Naive thymus-derived CD8-positive, alpha-beta T cell (primary cell): ENCODE measurements at regions not wholly inside any gene's neighbourhood (a gene's known extent, or its start where the extent isn't known, plus 50 kb on each side); places are given as distances from the start of the nearest gene placed in this dataset.

Source experiments
- ATAC-seq, 2 donors: fragments of 150-1000 bp; cut with Tn5 transposase in 1 of 2; sonication (Bioruptor Pico), chemical (Tn5 transposase) in 1 of 2; 1 replicate in 1 of 2; 2 replicates in 1 of 2; pipeline ENCODE4 v1.10.0; 2021; ENCODE audit warnings: mild to moderate bottlenecking in 2 of 2, moderate library complexity in 2 of 2
- POLR2A ChIA-PET: fragments of 350-600 bp; sonication (Branson Sonifier 250); formaldehyde crosslinking; loops from one replicate; lab custom pipeline; 2021; ENCODE audit warnings: antibody characterized with exemption; lab: Charles Lee
- DNase-seq, 10 donors: peaks; one replicate each; pipeline versions ENCODE4 v3.0.0 to v3.0.0-alpha.2; 2020 to 2022
- H3K27ac Mint-ChIP-seq, 10 donors: one replicate each; pipeline ENCODE4 v1.8.0; 2020 to 2022; ENCODE audit warnings: mild to moderate bottlenecking in 10 of 10, mixed read lengths in 10 of 10, moderate library complexity in 4 of 10, inconsistent platforms in 1 of 10
- H3K27me3 Mint-ChIP-seq, 5 donors: one replicate each; pipeline ENCODE4 v1.8.0; 2021 to 2022; ENCODE audit warnings: mixed read lengths in 5 of 5
- H3K36me3 Mint-ChIP-seq, 3 donors: one replicate each; pipeline ENCODE4 v1.8.0; 2020 to 2022; ENCODE audit warnings: mixed read lengths in 3 of 3, mild to moderate bottlenecking in 2 of 3, inconsistent platforms in 1 of 3
- H3K4me1 Mint-ChIP-seq, 4 donors: one replicate each; pipeline ENCODE4 v1.8.0; 2021 to 2022; ENCODE audit warnings: mixed read lengths in 4 of 4
- H3K4me3 Mint-ChIP-seq, 10 donors: one replicate each; pipeline ENCODE4 v1.8.0; 2020 to 2022; ENCODE audit warnings: mild to moderate bottlenecking in 10 of 10, mixed read lengths in 10 of 10, moderate library complexity in 6 of 10, inconsistent platforms in 1 of 10
- H3K9me3 Mint-ChIP-seq, 9 donors: one replicate each; pipeline ENCODE4 v1.8.0; 2020 to 2022; ENCODE audit warnings: mixed read lengths in 9 of 9, mild to moderate bottlenecking in 3 of 9, inconsistent platforms in 1 of 9, moderate library complexity in 1 of 9

DNA sequence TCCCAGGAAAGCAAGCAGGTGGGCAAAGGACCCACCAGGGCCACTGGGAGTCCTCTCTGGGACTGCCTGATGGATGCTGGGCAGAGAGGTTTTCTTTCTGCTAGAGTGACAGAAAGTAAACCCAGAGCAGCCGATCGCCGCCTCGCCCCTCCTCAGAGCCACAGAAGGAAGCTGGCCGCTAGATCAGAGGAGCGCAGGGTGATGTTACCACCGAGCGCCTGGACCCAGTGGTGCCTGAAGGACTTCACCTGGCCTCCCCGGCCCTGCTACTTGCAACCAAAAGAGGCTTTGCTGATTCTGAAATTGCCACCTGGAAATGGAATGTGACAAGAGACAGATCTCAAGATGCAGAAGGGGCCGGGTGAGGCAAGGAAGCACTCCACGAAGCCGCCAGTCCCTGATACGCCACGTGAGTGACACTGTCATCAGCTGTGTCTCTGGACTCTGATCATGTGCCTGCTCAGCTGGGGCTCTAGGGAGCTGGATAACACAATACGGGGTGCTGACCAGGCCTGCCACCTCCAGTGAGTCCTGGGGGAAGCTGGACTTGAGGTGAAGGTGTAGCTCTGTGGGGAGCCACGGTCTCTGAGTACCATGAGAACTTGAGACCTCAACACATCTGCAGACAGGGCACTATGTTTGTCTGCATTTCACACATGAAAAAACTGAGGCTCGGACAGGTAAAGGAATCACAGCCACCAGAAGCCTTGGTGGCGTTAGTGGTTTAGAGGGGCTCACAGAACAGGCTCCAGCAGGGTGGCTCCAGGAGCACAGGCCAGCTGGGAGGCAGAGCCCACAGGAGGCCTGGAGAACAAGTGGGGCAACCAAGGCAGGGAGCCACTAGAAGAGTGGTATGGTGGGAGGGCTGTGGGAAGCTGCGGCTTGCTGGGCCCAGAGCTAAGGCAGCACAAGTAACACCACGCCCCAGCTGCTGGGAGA is 137.9 kb upstream of the PRR20G start:
- Mint-ChIP-seq H3K4me1 (peaks cover 0 to 2% (median 0%) of the 10 kb centered on the region in 4 donors), H3K9me3 (no peaks in the 10 kb centered on the region), H3K27me3 (peaks cover 25 to 83% (median 52%) of the 10 kb centered on the region in 5 donors), H3K4me3 (no peak overlapping the region), H3K27ac (no peak overlapping the region), H3K36me3 (no peaks in the 10 kb centered on the region)
- ATAC-seq (no peak), DNase-seq (peak in 1 of 10 donors; percentile 4)
- POLR2A ChIA-PET = no interaction called here

DNA sequence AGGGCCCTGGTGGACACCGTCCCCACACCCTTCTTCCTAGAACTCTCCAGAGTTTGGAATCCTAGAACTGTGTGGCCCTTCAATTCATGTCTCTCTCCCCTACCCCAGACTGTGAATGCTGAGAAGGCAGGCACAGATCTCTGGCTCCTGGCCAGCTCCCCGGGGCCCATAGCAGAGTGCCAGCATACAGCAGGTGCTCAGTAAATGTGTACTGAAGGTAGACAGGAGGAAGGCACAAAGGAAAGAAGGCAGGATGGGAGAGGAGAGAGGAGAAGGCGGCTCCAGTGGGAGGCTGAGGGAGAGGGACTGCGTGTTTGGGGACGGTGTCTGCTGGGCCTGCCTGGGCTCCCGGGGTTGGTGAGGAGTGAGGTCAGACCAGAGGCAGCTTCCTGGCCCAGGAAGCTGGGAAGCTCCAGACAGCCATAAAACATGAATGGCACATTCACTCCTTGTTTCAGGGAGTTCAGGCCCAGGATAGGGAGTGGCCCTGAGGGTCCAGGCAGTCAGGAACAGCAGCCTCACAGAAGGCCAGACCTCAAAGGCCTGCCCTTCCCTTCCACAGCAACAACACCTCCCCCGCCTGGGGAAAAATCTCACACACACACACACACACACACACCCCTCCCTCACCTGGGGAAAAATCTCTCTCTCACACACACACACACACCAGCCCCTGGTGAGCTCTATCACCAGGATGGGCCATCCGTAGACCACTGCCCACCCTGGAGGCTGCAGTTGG is 137.1 kb upstream of the PRR20G start:
- H3K27ac Mint-ChIP-seq = no peak overlapping the region
- H3K4me3 Mint-ChIP-seq = no peak overlapping the region
- H3K27me3 Mint-ChIP-seq = peaks cover 25 to 81% (median 52%) of the 10 kb centered on the region in 5 donors
- ATAC-seq (no peak), DNase-seq (peak in 1 of 10 donors; percentile 7)
- POLR2A ChIA-PET = no interaction called here
- peaks cover 0 to 2% (median 0%) of the 10 kb centered on the region in 4 donors for H3K4me1 Mint-ChIP-seq
- H3K9me3 Mint-ChIP-seq = no peaks in the 10 kb centered on the region
- no peaks in the 10 kb centered on the region for H3K36me3 Mint-ChIP-seq

DNA sequence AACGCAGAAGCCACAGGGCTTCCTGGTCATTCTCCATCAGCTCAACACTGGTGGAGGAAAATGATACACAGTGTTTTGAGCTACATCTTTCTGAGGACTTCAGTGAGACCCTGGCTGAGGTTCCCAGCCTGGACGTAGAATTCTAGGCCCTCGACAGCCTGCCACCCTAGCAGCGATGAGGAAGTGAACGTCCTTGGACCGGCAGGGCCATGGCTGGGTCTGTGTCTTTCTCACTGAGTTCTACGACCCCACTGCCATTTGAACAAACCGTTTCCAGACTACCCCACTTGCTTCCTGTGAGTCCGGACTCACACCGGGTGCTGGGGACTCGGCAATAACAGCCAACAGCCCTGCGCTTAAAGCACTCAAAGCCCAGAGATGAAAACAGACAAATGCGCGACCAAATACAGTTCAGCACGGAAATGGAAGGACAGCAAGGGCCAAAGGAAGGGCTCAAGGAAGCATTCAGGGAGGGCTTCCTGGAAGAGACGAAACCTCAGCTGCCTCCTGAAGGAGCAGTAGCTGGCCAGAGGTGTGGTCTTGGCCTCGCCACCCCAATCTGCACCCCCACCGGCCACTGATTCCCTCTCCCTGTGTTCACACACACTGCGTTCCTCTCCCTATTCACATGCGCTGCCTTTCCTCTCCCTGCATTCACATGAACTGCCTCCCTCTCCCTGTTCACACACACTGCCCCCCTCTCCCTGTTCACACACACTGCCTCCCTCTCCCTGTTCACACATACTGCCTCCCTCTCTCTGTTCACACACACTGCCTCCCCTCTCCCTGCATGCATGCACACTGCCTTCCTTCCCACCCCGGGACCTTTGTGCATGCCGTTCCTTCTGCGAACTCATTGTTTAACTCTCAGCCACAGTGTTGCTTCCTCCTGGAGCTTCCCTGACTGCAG is 136.3 kb upstream of the PRR20G start:
- no peaks in the 10 kb centered on the region for H3K36me3 Mint-ChIP-seq
- ATAC-seq (no peak), DNase-seq (peak in 1 of 10 donors; percentile 3)
- POLR2A ChIA-PET = no interaction called here
- no peak overlapping the region for H3K4me3 Mint-ChIP-seq
- H3K4me1 Mint-ChIP-seq = peaks cover 0 to 2% (median 0%) of the 10 kb centered on the region in 4 donors
- H3K27ac Mint-ChIP-seq = no peak overlapping the region
- H3K9me3 Mint-ChIP-seq = peaks cover 0 to 2% (median 0%) of the 10 kb centered on the region in 9 donors
- peaks cover 23 to 84% (median 54%) of the 10 kb centered on the region in 5 donors for H3K27me3 Mint-ChIP-seq

DNA sequence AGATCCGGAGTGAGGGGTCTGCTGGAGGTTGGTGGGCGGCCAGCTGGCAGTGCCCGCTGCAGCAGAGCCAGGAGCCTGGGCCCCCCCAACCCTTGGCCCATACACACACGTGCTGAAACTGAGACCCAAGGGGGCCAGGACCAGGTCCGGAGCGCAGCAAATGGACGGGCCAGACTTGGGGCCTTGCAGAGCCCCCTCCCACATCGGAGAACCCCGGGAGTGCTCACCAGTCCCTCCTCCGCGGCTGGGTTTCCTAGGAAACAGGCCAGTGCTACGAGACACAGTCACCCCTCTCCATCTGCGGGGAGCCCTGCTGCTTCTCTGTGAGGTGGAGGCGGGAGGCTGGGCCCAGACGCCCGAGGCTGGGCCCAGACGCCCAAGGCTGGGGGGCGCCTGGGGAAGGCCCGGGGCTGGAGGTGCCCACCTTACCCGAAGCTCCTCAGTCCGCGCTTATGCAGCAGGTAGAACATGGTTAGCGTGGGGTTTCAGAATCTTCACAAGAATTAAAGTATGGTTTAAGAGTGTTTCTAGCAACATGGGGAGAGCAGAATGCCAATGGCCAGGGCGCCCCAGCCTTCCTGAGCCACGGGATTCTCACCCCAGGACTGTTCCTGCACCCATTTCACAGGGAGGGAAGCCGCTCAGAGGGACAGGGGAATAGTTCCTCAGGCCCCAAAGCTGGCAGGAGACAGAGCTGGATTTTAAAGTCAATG is 135.0 kb upstream of the PRR20G start:
- no peak overlapping the region for H3K27ac Mint-ChIP-seq
- H3K36me3 Mint-ChIP-seq = no peaks in the 10 kb centered on the region
- peaks cover 0 to 2% (median 0%) of the 10 kb centered on the region in 9 donors for H3K9me3 Mint-ChIP-seq
- no peak for ATAC-seq
- H3K27me3 Mint-ChIP-seq = peaks cover 18 to 84% (median 50%) of the 10 kb centered on the region in 5 donors
- no peak for DNase-seq
- H3K4me3 Mint-ChIP-seq = no peak overlapping the region
- peaks cover 0 to 2% (median 0%) of the 10 kb centered on the region in 4 donors for H3K4me1 Mint-ChIP-seq
- POLR2A ChIA-PET = no interaction called here

DNA sequence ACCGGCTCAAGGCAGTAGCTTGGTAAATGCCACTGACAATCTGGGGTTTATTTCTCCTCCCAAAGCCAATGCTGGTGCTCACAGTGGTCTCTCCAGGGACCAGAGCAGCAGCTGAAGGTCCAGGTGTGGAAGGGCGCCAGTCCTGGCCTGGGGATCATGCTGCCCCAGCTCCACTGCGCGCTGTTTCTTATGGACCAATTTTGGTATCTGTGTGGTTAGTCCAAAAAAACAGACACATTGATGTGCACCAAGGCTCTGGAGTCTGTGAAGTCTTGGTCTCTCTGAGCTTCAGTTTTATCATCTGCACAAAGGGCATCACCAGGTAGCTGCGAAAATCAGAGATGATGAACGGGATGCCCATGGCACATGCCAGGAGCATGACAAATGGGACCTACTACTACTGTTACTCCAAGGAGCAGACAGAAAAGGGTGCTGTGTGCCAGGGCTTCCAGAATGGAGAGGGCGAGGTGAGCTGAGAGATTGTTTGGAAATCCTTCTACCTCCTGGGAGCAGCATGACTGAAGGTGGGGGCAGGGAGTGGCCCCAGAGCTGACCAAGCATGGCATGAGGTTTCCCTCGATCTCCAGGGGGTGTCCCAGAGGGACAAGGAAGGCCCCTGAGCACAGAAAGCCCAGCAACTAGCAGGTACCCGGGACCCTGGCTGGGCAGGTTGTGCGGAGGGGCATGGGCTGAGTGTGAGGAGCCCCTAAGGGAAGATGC is 134.3 kb upstream of the PRR20G start:
- no peak overlapping the region for H3K4me3 Mint-ChIP-seq
- ATAC-seq = no peak
- DNase-seq = no peak
- POLR2A ChIA-PET = no interaction called here
- H3K4me1 Mint-ChIP-seq = peaks cover 0 to 2% (median 0%) of the 10 kb centered on the region in 4 donors
- H3K27me3 Mint-ChIP-seq = peaks cover 20 to 84% (median 50%) of the 10 kb centered on the region in 5 donors
- no peak overlapping the region for H3K27ac Mint-ChIP-seq
- H3K9me3 Mint-ChIP-seq = peaks cover 0 to 2% (median 0%) of the 10 kb centered on the region in 9 donors
- H3K36me3 Mint-ChIP-seq = no peaks in the 10 kb centered on the region

DNA sequence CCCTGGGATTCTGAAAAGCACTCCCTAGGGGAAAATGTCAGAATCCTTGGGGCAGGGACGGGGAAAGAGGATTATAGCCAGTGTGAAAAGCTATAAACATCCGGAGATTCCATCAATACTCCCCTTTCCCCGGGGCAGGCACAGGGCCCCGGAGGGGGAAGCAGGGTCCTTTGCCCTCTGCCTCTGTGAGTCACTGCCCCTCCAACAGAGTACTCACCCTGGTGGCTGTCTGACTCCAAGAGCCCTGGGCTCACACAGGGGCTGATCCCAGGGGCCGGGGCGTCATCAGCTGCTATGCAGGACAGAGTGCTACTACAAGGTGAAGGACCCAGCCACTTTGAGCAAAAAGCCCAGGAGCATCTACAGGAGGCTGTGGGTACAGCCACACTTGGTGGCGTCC is 133.0 kb upstream of the PRR20G start:
- Mint-ChIP-seq H3K4me1 (peaks cover 0 to 2% (median 0%) of the 10 kb centered on the region in 4 donors), H3K27ac (no peak overlapping the region), H3K4me3 (no peak overlapping the region), H3K36me3 (no peaks in the 10 kb centered on the region), H3K27me3 (peaks cover 19 to 84% (median 48%) of the 10 kb centered on the region in 5 donors), H3K9me3 (peaks cover 0 to 2% (median 0%) of the 10 kb centered on the region in 9 donors)
- POLR2A ChIA-PET = no interaction called here
- ATAC-seq (no peak), DNase-seq (no peak)

DNA sequence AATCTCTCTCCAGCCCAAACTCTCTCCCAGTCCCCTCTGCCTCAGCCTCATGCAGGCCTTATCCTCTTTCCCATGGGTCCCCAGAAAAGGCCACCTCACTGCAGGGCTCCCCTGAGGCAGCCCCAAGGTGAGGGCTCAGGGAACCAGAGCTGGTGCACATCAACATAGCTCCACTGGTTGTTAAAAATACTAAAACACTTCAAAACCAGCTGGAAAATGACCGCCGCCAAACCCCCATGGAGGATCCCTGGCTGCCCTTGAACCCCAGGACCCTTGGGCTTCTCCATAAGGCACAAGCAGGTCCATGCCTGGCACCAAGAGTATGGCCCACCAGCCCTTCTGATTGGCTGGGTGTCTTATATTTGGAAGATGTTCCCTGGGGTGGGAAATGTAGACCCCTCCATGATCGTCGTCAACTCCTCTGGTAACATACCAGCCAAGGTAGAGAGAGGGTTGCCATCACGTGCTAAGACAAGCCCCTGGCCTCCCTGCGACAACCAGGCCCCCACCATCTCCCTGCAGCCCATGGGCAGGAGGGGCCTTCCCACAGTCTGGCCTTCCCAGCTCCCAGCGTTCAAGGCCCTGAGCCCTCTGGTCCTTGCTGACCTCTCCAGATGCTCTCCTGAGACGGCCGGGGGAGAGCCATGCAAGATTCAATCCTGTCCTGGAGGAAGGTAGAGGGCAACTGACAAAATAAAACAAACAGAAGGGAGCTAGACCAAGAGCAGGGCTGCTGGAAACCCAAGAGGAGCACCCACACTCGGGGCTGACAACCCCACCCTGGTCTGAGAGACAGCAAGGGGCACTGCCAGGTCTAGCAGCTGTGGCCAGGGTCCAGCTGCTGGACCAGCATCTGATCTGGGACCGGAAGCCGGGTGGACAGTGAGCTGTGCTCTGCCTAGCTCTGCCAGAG is 132.1 kb upstream of the PRR20G start:
- Mint-ChIP-seq H3K27ac (no peak overlapping the region), H3K27me3 (peaks cover 24 to 84% (median 47%) of the 10 kb centered on the region in 5 donors), H3K36me3 (no peaks in the 10 kb centered on the region), H3K9me3 (peaks cover 0 to 2% (median 0%) of the 10 kb centered on the region in 9 donors), H3K4me1 (peaks cover 0 to 2% (median 0%) of the 10 kb centered on the region in 4 donors), H3K4me3 (no peak overlapping the region)
- POLR2A ChIA-PET = no interaction called here
- ATAC-seq (no peak), DNase-seq (no peak)

DNA sequence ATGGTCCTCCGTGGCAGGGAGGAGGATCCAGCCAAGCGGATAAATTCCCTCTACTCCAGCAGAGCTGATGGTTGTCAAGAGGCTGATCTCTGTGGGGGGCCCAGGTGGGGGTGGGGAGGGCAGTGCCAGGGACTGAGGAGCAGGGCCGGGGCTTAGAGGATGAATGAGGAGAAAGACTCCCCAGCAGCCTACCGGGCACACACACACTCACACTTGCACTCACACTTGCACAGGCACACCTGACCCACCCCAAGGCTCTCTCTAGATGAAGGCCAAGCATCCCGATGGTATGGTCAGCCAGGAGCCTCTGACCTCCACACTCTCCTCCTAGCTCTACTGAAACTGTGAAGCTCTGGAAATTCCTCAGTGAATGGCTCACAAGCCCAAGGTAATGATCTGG is 131.3 kb upstream of the PRR20G start:
- no peak for ATAC-seq
- H3K4me1 Mint-ChIP-seq = no peaks in the 10 kb centered on the region
- no peak overlapping the region for H3K27ac Mint-ChIP-seq
- H3K9me3 Mint-ChIP-seq = peaks cover 0 to 2% (median 0%) of the 10 kb centered on the region in 9 donors
- H3K36me3 Mint-ChIP-seq = no peaks in the 10 kb centered on the region
- H3K27me3 Mint-ChIP-seq = peaks cover 23 to 84% (median 43%) of the 10 kb centered on the region in 5 donors
- no peak overlapping the region for H3K4me3 Mint-ChIP-seq
- no peak for DNase-seq
- POLR2A ChIA-PET = no interaction called here

DNA sequence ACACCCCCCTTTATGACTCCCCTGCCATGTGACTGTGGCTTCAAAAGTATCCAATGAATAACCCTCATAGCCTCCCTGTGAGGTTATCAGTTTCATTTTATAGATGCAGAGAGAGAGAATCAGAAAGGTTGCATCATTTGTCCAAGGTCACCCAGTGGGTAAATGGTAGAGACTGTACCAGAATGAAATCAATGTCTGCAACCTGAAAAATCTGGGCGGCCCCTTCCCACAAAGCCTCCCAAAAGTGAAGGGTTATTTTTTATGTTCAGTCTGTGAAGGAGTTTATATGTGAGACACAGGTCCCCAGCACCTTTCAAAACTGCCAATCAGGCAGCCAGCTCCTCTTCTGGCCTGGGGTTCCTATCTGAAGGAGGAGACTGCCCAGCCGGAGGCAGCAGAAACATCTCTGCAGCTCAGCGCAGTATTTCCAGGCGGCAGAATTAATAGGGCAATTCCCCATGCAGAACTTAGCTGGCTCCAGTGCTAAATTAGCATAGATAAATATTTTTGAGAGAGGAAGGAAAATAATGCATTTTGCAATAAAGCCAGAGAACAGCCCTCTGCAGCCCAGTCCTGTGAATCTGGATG is 130.8 kb upstream of the PRR20G start:
- H3K4me1 Mint-ChIP-seq = no peaks in the 10 kb centered on the region
- no peak overlapping the region for H3K4me3 Mint-ChIP-seq
- peaks cover 22 to 84% (median 46%) of the 10 kb centered on the region in 5 donors for H3K27me3 Mint-ChIP-seq
- H3K27ac Mint-ChIP-seq = peak overlapping the region in 1 of 10 donors; percentile 3
- no peaks in the 10 kb centered on the region for H3K36me3 Mint-ChIP-seq
- no peak for DNase-seq
- ATAC-seq = no peak
- POLR2A ChIA-PET = no interaction called here
- peaks cover 0 to 2% (median 0%) of the 10 kb centered on the region in 9 donors for H3K9me3 Mint-ChIP-seq
